ENCODE measurements at regions not wholly inside any gene's neighbourhood (a gene's known extent, or its start where the extent isn't known, plus 50 kb on each side); places are given as distances from the start of the nearest gene placed in this dataset.

DNA sequence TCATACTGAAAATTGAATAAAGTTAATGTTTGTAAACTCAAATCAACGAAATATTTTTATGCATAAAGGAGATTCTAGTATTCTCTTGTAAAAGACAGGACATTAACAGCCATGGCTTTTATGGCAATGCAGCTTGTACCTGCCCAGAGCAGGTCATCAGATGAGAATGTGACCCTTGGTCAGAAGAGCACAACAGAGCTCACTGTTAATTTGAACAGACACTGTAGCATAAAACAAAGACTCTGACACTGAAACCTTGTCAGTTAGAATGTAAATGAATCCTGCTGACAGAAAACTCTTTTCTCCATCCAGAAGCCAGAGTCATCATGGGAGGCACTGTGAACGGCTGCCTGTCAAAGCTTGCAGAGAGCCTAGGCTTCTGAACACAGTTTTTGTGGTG, 410.6 kb downstream of the RAP2B start:
- Histone ChIP-seq H3K36me3 (ENCODE audit: control insufficient read depth, insufficient read depth, low read length) (no peaks in the 10 kb centered on the region), H3K4me1 (ENCODE audit: control insufficient read depth, insufficient read depth, low read length) (no peaks in the 10 kb centered on the region), H3K9me3 (ENCODE audit: control insufficient read depth, insufficient read depth, low read length) (no peaks in the 10 kb centered on the region), H3K4me3 (ENCODE audit: low read depth, low read length) (no peak overlapping the region), H3K27me3 (ENCODE audit: control insufficient read depth, insufficient read depth, low read length) (no peaks in the 10 kb centered on the region), H3K9ac (ENCODE audit: low read depth, low read length) (no peak overlapping the region)

DNA sequence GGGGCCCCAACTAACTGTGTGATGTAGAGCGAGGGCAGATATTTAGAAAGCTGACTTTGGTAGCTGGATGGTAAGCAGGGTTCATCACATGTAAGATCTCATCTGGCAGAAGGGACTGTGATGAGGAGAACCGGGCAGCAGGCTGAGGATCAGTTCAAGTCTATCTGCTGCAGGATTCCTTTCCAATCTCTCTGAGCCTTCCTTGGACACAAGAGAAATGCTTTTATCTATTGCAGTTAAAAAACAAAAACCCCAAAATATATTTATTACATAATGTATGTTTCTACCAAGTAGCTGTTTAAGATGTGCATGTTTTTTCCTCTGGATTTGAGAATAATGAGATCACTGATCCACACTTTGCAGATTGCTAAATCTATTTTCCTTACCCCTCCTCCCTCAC, 411.5 kb downstream of the RAP2B start:
- no peaks in the 10 kb centered on the region for H3K36me3 ChIP-seq (ENCODE audit: control insufficient read depth, insufficient read depth, low read length)
- no peaks in the 10 kb centered on the region for H3K27me3 ChIP-seq (ENCODE audit: control insufficient read depth, insufficient read depth, low read length)
- H3K4me3 ChIP-seq (ENCODE audit: low read depth, low read length): no peak overlapping the region
- no peaks in the 10 kb centered on the region for H3K4me1 ChIP-seq (ENCODE audit: control insufficient read depth, insufficient read depth, low read length)
- no peaks in the 10 kb centered on the region for H3K9me3 ChIP-seq (ENCODE audit: control insufficient read depth, insufficient read depth, low read length)
- no peak overlapping the region for H3K9ac ChIP-seq (ENCODE audit: low read depth, low read length)

DNA sequence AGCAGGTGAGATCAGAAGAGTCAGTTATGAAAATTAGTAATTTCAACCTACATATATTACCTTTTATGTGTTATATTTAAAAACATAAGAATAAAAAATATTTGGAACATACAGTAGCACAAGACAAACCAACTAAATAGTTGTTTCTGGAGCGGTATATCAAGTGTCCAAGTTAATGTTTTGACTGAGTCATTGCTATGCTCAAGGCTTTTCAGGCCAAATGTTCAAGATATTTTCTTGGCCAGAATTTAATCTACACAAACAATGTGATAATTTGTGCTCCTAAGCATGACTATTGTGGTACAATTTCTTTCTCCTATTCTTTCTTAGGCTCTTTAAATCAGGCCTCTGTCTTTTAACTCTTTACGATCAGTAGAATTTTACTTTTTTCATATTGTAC, 412.4 kb downstream of the RAP2B start:
- H3K4me3 ChIP-seq (ENCODE audit: low read depth, low read length): no peak overlapping the region
- H3K36me3 ChIP-seq (ENCODE audit: control insufficient read depth, insufficient read depth, low read length): no peaks in the 10 kb centered on the region
- no peaks in the 10 kb centered on the region for H3K27me3 ChIP-seq (ENCODE audit: control insufficient read depth, insufficient read depth, low read length)
- no peak overlapping the region for H3K9ac ChIP-seq (ENCODE audit: low read depth, low read length)
- no peaks in the 10 kb centered on the region for H3K9me3 ChIP-seq (ENCODE audit: control insufficient read depth, insufficient read depth, low read length)
- no peaks in the 10 kb centered on the region for H3K4me1 ChIP-seq (ENCODE audit: control insufficient read depth, insufficient read depth, low read length)

DNA sequence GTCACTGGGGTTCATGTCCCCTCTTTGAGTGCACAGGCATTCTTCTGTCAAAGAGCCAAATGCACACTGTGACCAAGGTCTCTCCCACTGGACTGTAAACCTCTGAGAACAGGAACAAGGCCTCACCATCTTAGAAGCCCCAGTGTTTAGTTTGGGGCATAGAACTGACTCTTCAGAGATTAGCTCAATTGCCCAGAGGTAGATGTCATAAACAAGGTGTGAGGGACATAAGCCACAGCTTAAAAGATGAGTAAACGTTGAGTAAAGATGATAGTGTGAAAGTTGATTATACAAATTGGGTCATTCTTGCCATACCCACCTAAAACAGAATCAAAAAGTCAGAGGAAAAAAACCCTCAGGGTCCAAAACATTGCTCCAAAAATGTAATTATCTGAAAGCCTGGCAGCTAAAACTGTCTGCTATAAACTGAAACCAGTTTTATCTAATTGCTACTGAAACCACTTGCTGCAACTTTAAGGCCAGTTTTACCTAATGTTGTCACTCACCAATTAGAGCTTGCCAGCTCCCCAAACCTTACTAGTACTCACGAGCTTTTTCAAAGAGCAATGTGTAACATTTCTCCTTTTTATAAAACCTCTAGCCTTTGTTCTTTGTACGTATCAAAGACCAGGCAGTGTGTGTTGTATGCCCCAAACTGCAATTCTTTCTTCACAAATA, 415.2 kb downstream of the RAP2B start:
- Histone ChIP-seq H3K9ac (ENCODE audit: low read depth, low read length) (no peak overlapping the region), H3K9me3 (ENCODE audit: control insufficient read depth, insufficient read depth, low read length) (no peaks in the 10 kb centered on the region), H3K4me1 (ENCODE audit: control insufficient read depth, insufficient read depth, low read length) (no peaks in the 10 kb centered on the region), H3K4me3 (ENCODE audit: low read depth, low read length) (no peak overlapping the region), H3K27me3 (ENCODE audit: control insufficient read depth, insufficient read depth, low read length) (no peaks in the 10 kb centered on the region), H3K36me3 (ENCODE audit: control insufficient read depth, insufficient read depth, low read length) (no peaks in the 10 kb centered on the region)

DNA sequence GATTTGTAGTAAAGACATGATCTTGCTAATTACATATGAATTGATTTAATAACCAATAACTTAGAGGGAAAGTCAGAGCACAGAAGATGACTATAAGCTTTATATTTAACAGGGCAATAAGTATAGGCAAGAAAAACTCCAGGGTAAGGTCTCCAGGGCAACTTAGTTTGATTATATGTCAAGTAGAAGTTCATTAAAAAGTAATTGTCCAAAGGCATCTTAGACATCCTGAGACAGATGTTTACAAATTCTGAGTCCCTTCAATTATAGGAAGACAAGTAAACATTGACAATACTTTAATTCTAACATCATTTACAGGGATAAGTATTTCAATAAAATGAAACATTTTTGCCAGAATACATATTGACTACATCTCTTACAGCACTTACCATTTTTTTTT, 416.0 kb downstream of the RAP2B start:
- Histone ChIP-seq H3K9me3 (ENCODE audit: control insufficient read depth, insufficient read depth, low read length) (no peaks in the 10 kb centered on the region), H3K4me3 (ENCODE audit: low read depth, low read length) (no peak overlapping the region), H3K4me1 (ENCODE audit: control insufficient read depth, insufficient read depth, low read length) (no peaks in the 10 kb centered on the region), H3K36me3 (ENCODE audit: control insufficient read depth, insufficient read depth, low read length) (no peaks in the 10 kb centered on the region), H3K27me3 (ENCODE audit: control insufficient read depth, insufficient read depth, low read length) (no peaks in the 10 kb centered on the region), H3K9ac (ENCODE audit: low read depth, low read length) (no peak overlapping the region)

DNA sequence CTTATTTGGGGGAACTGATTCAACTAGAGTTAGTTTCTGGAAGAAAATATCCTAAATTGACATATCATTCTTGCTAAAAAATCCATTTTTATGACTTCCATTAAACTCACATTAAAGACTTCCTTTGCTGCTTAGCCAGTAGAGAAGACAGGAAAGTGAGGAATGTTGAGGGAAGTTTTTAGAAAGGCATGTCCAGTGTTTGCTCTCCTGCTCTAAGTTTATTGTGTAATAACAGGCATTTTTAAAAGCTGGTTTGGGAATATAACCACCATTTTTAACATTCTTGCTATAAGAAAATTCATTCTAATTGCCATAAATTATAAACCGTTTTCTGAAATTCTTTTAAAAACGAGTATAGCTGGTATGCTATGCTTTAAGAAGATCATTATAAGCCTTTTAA, 428.0 kb downstream of the RAP2B start:
- Histone ChIP-seq H3K4me3 (ENCODE audit: low read depth, low read length) (no peak overlapping the region), H3K36me3 (ENCODE audit: control insufficient read depth, insufficient read depth, low read length) (no peaks in the 10 kb centered on the region), H3K4me1 (ENCODE audit: control insufficient read depth, insufficient read depth, low read length) (no peaks in the 10 kb centered on the region), H3K9me3 (ENCODE audit: control insufficient read depth, insufficient read depth, low read length) (no peaks in the 10 kb centered on the region), H3K27me3 (ENCODE audit: control insufficient read depth, insufficient read depth, low read length) (no peaks in the 10 kb centered on the region), H3K9ac (ENCODE audit: low read depth, low read length) (no peak overlapping the region)

DNA sequence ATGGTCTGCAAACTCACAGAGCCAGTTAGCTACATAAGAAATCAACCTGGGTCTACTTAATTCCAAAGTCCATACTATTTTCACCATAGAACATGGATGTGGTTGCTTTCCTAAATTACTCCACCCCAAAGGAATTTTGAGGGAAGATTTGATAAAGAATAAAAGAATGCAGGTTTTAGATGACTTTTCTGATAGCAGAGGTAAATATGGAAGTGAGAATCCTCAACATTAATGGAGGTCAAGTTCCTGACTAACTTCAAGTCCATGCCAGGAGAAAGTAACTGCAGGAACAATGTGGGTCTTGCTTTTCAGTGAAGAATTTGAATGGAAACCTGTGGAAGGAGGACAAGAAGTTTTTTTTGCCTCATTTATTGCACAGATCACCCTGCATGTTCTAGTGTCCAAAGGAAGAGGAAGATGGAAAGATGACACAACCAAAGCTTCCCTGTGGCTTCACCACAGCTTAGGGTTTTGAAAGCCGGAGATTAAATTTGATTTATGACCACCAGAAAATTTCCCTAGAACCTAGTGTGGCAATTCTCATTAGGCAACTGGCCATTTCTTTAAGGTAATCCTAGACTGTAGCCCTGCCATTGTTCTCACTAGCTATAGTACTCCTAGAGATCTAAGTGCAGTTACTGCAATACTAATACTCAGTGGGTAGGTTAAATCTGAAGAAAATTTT, 429.7 kb downstream of the RAP2B start:
- Histone ChIP-seq H3K4me1 (ENCODE audit: control insufficient read depth, insufficient read depth, low read length) (no peaks in the 10 kb centered on the region), H3K9ac (ENCODE audit: low read depth, low read length) (no peak overlapping the region), H3K9me3 (ENCODE audit: control insufficient read depth, insufficient read depth, low read length) (no peaks in the 10 kb centered on the region), H3K4me3 (ENCODE audit: low read depth, low read length) (no peak overlapping the region), H3K27me3 (ENCODE audit: control insufficient read depth, insufficient read depth, low read length) (no peaks in the 10 kb centered on the region), H3K36me3 (ENCODE audit: control insufficient read depth, insufficient read depth, low read length) (no peaks in the 10 kb centered on the region)

DNA sequence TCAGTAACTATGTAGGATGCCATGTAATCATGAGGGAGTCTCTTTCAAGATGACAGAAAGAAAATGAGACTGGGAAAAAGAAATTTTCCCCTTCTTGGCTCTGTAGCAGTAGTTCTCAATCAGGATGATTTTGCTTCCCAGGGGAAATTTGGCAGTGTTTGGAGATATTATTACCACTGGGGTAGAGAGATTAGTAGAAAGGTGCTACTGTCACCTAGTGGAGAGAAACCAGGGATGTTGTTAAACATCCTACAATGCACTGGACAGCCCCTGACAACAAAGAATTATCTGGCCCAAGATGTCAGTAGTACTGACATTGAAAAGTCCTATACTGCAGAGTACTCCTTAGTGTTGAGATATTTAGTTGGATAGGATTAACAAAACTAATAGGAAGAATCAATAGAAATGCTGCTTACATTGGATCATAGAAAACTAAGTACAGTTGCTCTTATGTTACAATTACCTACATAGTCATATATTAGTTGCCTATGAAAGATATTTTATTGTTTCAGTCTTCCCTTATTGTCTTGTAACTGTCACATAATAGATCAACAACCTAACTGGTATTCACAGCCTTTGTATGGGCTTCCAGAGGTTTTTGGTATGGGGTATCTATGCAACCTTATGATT, 433.3 kb downstream of the RAP2B start:
- Histone ChIP-seq H3K9ac (ENCODE audit: low read depth, low read length) (no peak overlapping the region), H3K27me3 (ENCODE audit: control insufficient read depth, insufficient read depth, low read length) (no peaks in the 10 kb centered on the region), H3K4me1 (ENCODE audit: control insufficient read depth, insufficient read depth, low read length) (no peaks in the 10 kb centered on the region)

DNA sequence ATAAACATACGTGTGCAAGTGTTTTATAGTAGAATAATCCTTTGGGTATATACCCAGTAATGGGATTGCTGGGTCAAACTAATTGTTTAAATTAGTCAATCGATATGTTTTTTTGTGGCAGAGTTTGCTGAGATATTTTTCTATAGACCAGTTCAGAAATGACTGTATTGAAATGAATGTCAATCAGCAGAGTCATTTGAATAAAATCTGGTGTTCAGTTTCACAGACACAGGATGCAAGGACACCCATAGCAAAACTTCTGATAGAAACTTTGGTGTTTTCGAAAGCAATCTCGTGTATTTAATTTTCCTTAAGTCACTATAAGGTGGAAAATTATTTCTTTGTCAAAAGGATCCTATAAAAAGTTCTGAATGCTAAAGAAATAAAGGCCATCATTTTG, 434.4 kb downstream of the RAP2B start:
- Histone ChIP-seq H3K9ac (ENCODE audit: low read depth, low read length) (no peak overlapping the region), H3K4me1 (ENCODE audit: control insufficient read depth, insufficient read depth, low read length) (no peaks in the 10 kb centered on the region), H3K27me3 (ENCODE audit: control insufficient read depth, insufficient read depth, low read length) (no peaks in the 10 kb centered on the region), H3K4me3 (ENCODE audit: low read depth, low read length) (no peak overlapping the region), H3K9me3 (ENCODE audit: control insufficient read depth, insufficient read depth, low read length) (no peaks in the 10 kb centered on the region), H3K36me3 (ENCODE audit: control insufficient read depth, insufficient read depth, low read length) (no peaks in the 10 kb centered on the region)

More for the DNA sequence above, 433.3 kb downstream of the RAP2B start:
- Histone ChIP-seq H3K9me3 (ENCODE audit: control insufficient read depth, insufficient read depth, low read length) (no peaks in the 10 kb centered on the region), H3K36me3 (ENCODE audit: control insufficient read depth, insufficient read depth, low read length) (no peaks in the 10 kb centered on the region), H3K4me3 (ENCODE audit: low read depth, low read length) (no peak overlapping the region)

DNA sequence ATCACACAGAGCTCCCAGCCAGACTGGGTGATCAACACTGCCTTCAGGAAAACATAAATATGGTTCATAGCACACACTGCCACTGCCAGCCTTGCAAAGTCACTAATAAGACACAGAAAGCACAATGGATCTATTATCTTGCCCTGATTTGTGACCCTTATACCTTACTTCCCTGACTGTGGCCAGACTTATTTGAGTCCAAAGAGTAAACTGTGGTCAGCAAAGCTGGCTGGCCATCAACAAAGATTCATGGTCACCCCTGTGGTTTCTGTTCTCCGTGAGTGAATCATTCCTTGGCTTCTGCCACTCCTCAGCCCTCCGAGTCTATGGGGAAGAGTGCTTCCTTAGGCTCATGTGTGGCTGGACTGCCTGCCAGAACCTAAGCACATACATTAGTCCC, 437.7 kb downstream of the RAP2B start:
- no peaks in the 10 kb centered on the region for H3K9me3 ChIP-seq (ENCODE audit: control insufficient read depth, insufficient read depth, low read length)
- no peaks in the 10 kb centered on the region for H3K4me1 ChIP-seq (ENCODE audit: control insufficient read depth, insufficient read depth, low read length)
- no peak overlapping the region for H3K9ac ChIP-seq (ENCODE audit: low read depth, low read length)
- H3K4me3 ChIP-seq (ENCODE audit: low read depth, low read length): no peak overlapping the region
- no peaks in the 10 kb centered on the region for H3K36me3 ChIP-seq (ENCODE audit: control insufficient read depth, insufficient read depth, low read length)
- no peaks in the 10 kb centered on the region for H3K27me3 ChIP-seq (ENCODE audit: control insufficient read depth, insufficient read depth, low read length)

DNA sequence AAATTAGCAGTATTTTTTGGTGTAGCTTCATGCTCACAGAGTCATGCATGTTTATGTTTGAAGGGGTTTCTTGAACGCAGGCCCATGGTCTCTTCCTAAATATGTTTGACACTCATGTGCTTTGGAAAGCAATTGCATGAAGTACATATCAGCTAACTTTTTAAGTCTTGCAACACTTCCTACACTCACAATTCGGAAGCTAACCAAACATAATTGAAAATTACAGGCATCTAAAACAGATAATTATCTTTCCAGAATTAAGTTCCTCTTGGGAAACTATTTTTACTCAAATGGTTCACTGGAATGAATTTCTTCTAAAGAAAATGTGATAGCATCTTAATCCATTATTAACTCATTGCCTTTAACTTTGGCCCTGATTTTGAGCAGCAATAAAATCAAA, 438.9 kb downstream of the RAP2B start:
- H3K4me3 ChIP-seq (ENCODE audit: low read depth, low read length): no peak overlapping the region
- H3K36me3 ChIP-seq (ENCODE audit: control insufficient read depth, insufficient read depth, low read length): no peaks in the 10 kb centered on the region
- no peaks in the 10 kb centered on the region for H3K9me3 ChIP-seq (ENCODE audit: control insufficient read depth, insufficient read depth, low read length)
- no peaks in the 10 kb centered on the region for H3K27me3 ChIP-seq (ENCODE audit: control insufficient read depth, insufficient read depth, low read length)
- no peak overlapping the region for H3K9ac ChIP-seq (ENCODE audit: low read depth, low read length)
- H3K4me1 ChIP-seq (ENCODE audit: control insufficient read depth, insufficient read depth, low read length): no peaks in the 10 kb centered on the region

DNA sequence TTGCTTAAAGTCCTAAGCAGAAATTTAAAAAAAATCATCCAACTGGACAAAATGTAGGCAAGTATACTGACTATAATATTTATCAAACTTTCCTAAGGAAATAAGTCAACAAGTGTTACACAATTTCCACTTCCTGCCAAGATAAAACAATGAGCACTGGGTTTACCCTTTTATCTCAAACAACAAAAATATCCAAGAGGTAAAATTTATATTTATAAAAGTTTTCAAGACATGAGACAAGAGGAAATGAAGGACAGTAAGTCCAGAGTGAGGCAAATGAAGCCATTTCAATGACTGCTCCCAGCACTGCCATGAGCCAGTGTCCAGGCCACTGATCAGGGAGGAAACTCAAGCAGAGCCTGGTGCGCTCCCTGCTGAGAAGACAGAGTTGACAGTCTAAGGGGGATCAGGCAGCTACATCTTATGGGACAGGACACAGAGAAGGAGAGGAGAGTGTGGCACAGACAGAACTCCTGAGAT, 439.4 kb downstream of the RAP2B start:
- H3K4me1 ChIP-seq (ENCODE audit: control insufficient read depth, insufficient read depth, low read length): no peaks in the 10 kb centered on the region
- no peak overlapping the region for H3K4me3 ChIP-seq (ENCODE audit: low read depth, low read length)
- H3K27me3 ChIP-seq (ENCODE audit: control insufficient read depth, insufficient read depth, low read length): no peaks in the 10 kb centered on the region
- H3K36me3 ChIP-seq (ENCODE audit: control insufficient read depth, insufficient read depth, low read length): no peaks in the 10 kb centered on the region
- H3K9ac ChIP-seq (ENCODE audit: low read depth, low read length): no peak overlapping the region
- H3K9me3 ChIP-seq (ENCODE audit: control insufficient read depth, insufficient read depth, low read length): no peaks in the 10 kb centered on the region
